Stimulated activated CD4-positive, alpha-beta T cell treated with anti-CD3 and anti-CD28 coated beads, TNF-alpha, amount 100 ng/mL, for 4 hours (primary cell): ENCODE measurements at regions not wholly inside any gene's neighbourhood (a gene's known extent, or its start where the extent isn't known, plus 50 kb on each side); places are given as distances from the start of the nearest gene placed in this dataset.
"Not testable (repeated sequence)": the region's sequence is repeated elsewhere in the genome, so short reads cannot be mapped to it uniquely, and the experiment has no call there.

Experiments used
- DNase-seq, 3 experiments: peaks; one replicate each; pipeline ENCODE4 v3.0.0-alpha.2; 2020; ENCODE audit warnings: low read depth in 3 of 3

GRCh38 chr10:8280946-8281345 is 226.5 kb downstream of the GATA3 start:
- no peak for DNase-seq

GRCh38 chr10:8282340-8282739 is 227.9 kb downstream of the GATA3 start:
- no peak for DNase-seq

- no peak for DNase-seq
Measured at GRCh38 chr10:8283166-8283905, 228.8 kb downstream of the GATA3 start.

- no peak for DNase-seq
Measured at GRCh38 chr10:8283986-8284385, 229.5 kb downstream of the GATA3 start.

- DNase-seq, result not testable (repeated sequence)
Measured at GRCh38 chr10:8285970-8286369, 231.5 kb downstream of the GATA3 start.

GRCh38 chr10:8288600-8288999 is 234.1 kb downstream of the GATA3 start:
- DNase-seq, result no peak

GRCh38 chr10:8289186-8289924 is 234.9 kb downstream of the GATA3 start:
- DNase-seq, result no peak

- no peak for DNase-seq
Measured at GRCh38 chr10:8294779-8295178, 240.3 kb downstream of the GATA3 start.

GRCh38 chr10:8295311-8295710 is 240.8 kb downstream of the GATA3 start:
- DNase-seq, result no peak

GRCh38 chr10:8296090-8296733 is 241.7 kb downstream of the GATA3 start:
- DNase-seq, result no peak

- no peak for DNase-seq
Measured at GRCh38 chr10:8296734-8297101, 242.2 kb downstream of the GATA3 start.

GRCh38 chr10:8297107-8297506 is 242.6 kb downstream of the GATA3 start:
- no peak for DNase-seq

GRCh38 chr10:8297959-8298358 is 243.5 kb downstream of the GATA3 start:
- DNase-seq, result no peak

GRCh38 chr10:8298896-8299570 is 244.5 kb downstream of the GATA3 start:
- DNase-seq, result no peak

GRCh38 chr10:8300925-8301324 is 246.4 kb downstream of the GATA3 start:
- no peak for DNase-seq

- no peak for DNase-seq
Measured at GRCh38 chr10:8301333-8301732, 246.8 kb downstream of the GATA3 start.

- no peak for DNase-seq
Measured at GRCh38 chr10:8301831-8302230, 247.3 kb downstream of the GATA3 start.

GRCh38 chr10:8302565-8302964 is 248.1 kb downstream of the GATA3 start:
- no peak for DNase-seq

- DNase-seq, result no peak
Measured at GRCh38 chr10:8304861-8305260, 250.4 kb downstream of the GATA3 start.

GRCh38 chr10:8305876-8306652 is 251.6 kb downstream of the GATA3 start:
- DNase-seq, result no peak

- DNase-seq, result no peak
Measured at GRCh38 chr10:8306685-8307364, 252.3 kb downstream of the GATA3 start.
